K562 (cell line): ENCODE measurements at regions not wholly inside any gene's neighbourhood (a gene's known extent, or its start where the extent isn't known, plus 50 kb on each side); places are given as distances from the start of the nearest gene placed in this dataset.

ENCODE experiments used
- ATAC-seq: fragments of 200-7000 bp; cut with Tn5 transposase; 3 replicates; pipeline ENCODE4 v1.9.1; 2020; ENCODE audit warnings: moderate library complexity
- BruUV-seq: library from RNA; stranded (reverse); fragments of 400-500 nt; replicated peaks from 2 replicates; lab custom pipeline; 2021; lab: Mats Ljungman, UMichigan
- CTCF ChIA-PET: fragments of 300-600 bp; formaldehyde crosslinking; extraction: SDS; loops from one replicate; lab custom pipeline; 2021; ENCODE audit warnings: low intra/inter-chr PET ratio; lab: Yijun Ruan, JAX
- POLR2A ChIA-PET: fragments of 300-600, 350-650 bp; sonication (Branson Sonifier 250); formaldehyde crosslinking; extraction: SDS; loops from one replicate; lab custom pipeline; 2021; ENCODE audit warnings: antibody characterized with exemption, inconsistent platforms; lab: Yijun Ruan, JAX
- DNase-seq, 4 experiments: peaks; one replicate each; pipeline versions ENCODE4 v3.0.0 to v3.0.0-alpha.2; 2011 to 2018; ENCODE audit warnings: low spot score in 3 of 4, mixed read lengths in 3 of 4; ENCODE audit errors: extremely low read depth in 1 of 4
- FAIRE-seq: peaks from 2 replicates; lab custom pipeline; 2011; peaks lifted over from hg19 to GRCh38; lab: Jason Lieb, UNC
- H2AFZ ChIP-seq: 2 replicates; pipeline ENCODE4 v1.6.0; 2011; ENCODE audit warnings: low read depth, low read length, control low read depth, inconsistent platforms
- H3K27ac ChIP-seq: fragments of 200-600 bp; 3 replicates; pipeline ENCODE4 v1.8.0; 2011; ENCODE audit warnings: low read depth, mild to moderate bottlenecking, control low read depth, inconsistent platforms, low read length, moderate library complexity, mixed read lengths; ENCODE audit errors: extremely low read depth
- H3K27me3 ChIP-seq, 2 experiments: fragments of 300-600 bp in 1 of 2; 2 replicates in 1 of 2; 3 replicates in 1 of 2; pipeline versions ENCODE4 v1.6.0 to v1.8.0; 2011; ENCODE audit warnings: inconsistent platforms in 2 of 2, low read length in 2 of 2, mild to moderate bottlenecking in 1 of 2, mixed read lengths in 1 of 2, moderate library complexity in 1 of 2; ENCODE audit not compliant: control insufficient read depth in 2 of 2, insufficient read depth in 2 of 2
- H3K36me3 ChIP-seq: fragments of 300-600 bp; 3 replicates; pipeline ENCODE4 v1.8.0; 2011; ENCODE audit warnings: mild to moderate bottlenecking, low read length, inconsistent platforms; ENCODE audit not compliant: control insufficient read depth, insufficient read depth
- H3K4me1 ChIP-seq, 2 experiments: fragments of 200-600 bp in 1 of 2; replicated peaks in 1 of 2; 2 replicates in 1 of 2; 3 replicates in 1 of 2; pipeline versions ENCODE4 v1.5.1 to v1.8.0; 2011; ENCODE audit warnings: inconsistent platforms in 2 of 2, low read length in 2 of 2, mild to moderate bottlenecking in 1 of 2, mixed read lengths in 1 of 2, moderate library complexity in 1 of 2; ENCODE audit not compliant: control insufficient read depth in 2 of 2, insufficient read depth in 2 of 2
- H3K4me2 ChIP-seq: 2 replicates; pipeline ENCODE4 v1.6.1; 2011; ENCODE audit warnings: low read length, control low read depth, inconsistent platforms, mixed read lengths; ENCODE audit not compliant: insufficient read depth
- H3K4me3 ChIP-seq: fragments of 200-600 bp; sonication (generic), shearing (Covaris generic); 2 replicates; pipeline ENCODE4 v1.5.1; 2016; ENCODE audit warnings: control low read depth, inconsistent platforms
- H3K79me2 ChIP-seq: fragments of 200-600 bp; 3 replicates; pipeline ENCODE4 v1.8.0; 2011; ENCODE audit warnings: low read length, inconsistent platforms; ENCODE audit not compliant: control insufficient read depth, insufficient read depth
- H3K9ac ChIP-seq, 2 experiments: 2 replicates each; pipeline versions ENCODE4 v1.6.0 to v1.6.1; 2011; ENCODE audit warnings: low read depth in 2 of 2, low read length in 2 of 2, control low read depth in 1 of 2, inconsistent platforms in 1 of 2, mild to moderate bottlenecking in 1 of 2, mixed read lengths in 1 of 2; ENCODE audit not compliant: insufficient read depth in 1 of 2
- H3K9me1 ChIP-seq: one replicate; pipeline ENCODE4 v1.6.0; 2011; ENCODE audit warnings: inconsistent platforms, mild to moderate bottlenecking, low read length, moderate library complexity; ENCODE audit not compliant: control insufficient read depth, insufficient read depth
- H3K9me3 ChIP-seq: replicated peaks from 2 replicates; pipeline ENCODE4 v1.5.1; 2011; ENCODE audit warnings: low read depth, low read length, inconsistent platforms; ENCODE audit not compliant: control insufficient read depth, insufficient read depth
- H4K20me1 ChIP-seq: replicated peaks from 2 replicates; pipeline ENCODE4 v1.6.1; 2011; ENCODE audit warnings: low read length, inconsistent platforms, mixed read lengths; ENCODE audit not compliant: control insufficient read depth, insufficient read depth
- CBX8 ChIP-seq: fragments of 200-600 bp; sonication (generic); IDR thresholded peaks from 2 replicates; pipeline ENCODE4 v1.6.1; 2012; ENCODE audit warnings: borderline replicate concordance, mixed run types, low read depth, mild to moderate bottlenecking, moderate library complexity, mixed read lengths, low read length, control low read depth, inconsistent platforms; ENCODE audit not compliant: poor library complexity, severe bottlenecking; ENCODE audit errors: extremely low read depth
- GTF3C2 ChIP-seq: IDR thresholded peaks from 3 replicates; pipeline ENCODE4 v1.6.1; 2011; ENCODE audit warnings: borderline replicate concordance, mild to moderate bottlenecking, moderate library complexity; ENCODE audit not compliant: insufficient read length; ENCODE audit errors: extremely low read depth
- MTF1 ChIP-seq: fragments of 250-450 bp; sonication (Bioruptor Pico); IDR thresholded peaks from 2 replicates; pipeline ENCODE4 v1.9.0; 2021; ENCODE audit warnings: moderate library complexity, mild to moderate bottlenecking, inconsistent platforms, borderline replicate concordance
- NR2F6 ChIP-seq: fragments of 450-650 bp; formaldehyde crosslinking; IDR thresholded peaks from 2 replicates; pipeline ENCODE4 v1.4.0; 2020; ENCODE audit warnings: mild to moderate bottlenecking
- PHF21A ChIP-seq: fragments of 450-650 bp; IDR thresholded peaks from 2 replicates; pipeline ENCODE4 v1.6.1; 2017; ENCODE audit warnings: low read depth, borderline replicate concordance
- POLR2H ChIP-seq: IDR thresholded peaks from 2 replicates; pipeline ENCODE4 v1.6.1; 2016; ENCODE audit warnings: missing genetic modification characterization, low read depth, mild to moderate bottlenecking, control low read depth, missing compliant biosample characterization, moderate library complexity
- POU5F1 ChIP-seq: fragments of 150-350 bp; IDR thresholded peaks from 2 replicates; pipeline ENCODE4 v1.6.1; 2014; ENCODE audit warnings: borderline replicate concordance, low read length, low read depth, mild to moderate bottlenecking; ENCODE audit not compliant: partially characterized antibody
- PTRF ChIP-seq: fragments of 450-650 bp; IDR thresholded peaks from 2 replicates; pipeline ENCODE4 v1.6.1; 2016; ENCODE audit warnings: mild to moderate bottlenecking, missing genetic modification characterization, missing compliant biosample characterization
- ZNF217 ChIP-seq: sonication (generic); formaldehyde crosslinking; IDR thresholded peaks from 2 replicates; pipeline ENCODE4 v1.8.0; 2022; ENCODE audit warnings: mild to moderate bottlenecking, missing genetic modification reagents
- ZNF274 ChIP-seq: IDR thresholded peaks from 2 replicates; pipeline ENCODE4 v1.6.1; 2011; ENCODE audit warnings: low read depth, mild to moderate bottlenecking, low read length, moderate library complexity, borderline replicate concordance
- ZNF311 ChIP-seq: fragments of 250-450 bp; sonication (Bioruptor Pico); IDR thresholded peaks from 2 replicates; pipeline ENCODE4 v1.4.0; 2020; ENCODE audit warnings: mild to moderate bottlenecking, moderate library complexity
- ZNF699 ChIP-seq: fragments of 250-450 bp; sonication (Bioruptor Pico); IDR thresholded peaks from 2 replicates; pipeline ENCODE4 v1.8.0; 2021; ENCODE audit warnings: mild to moderate bottlenecking, moderate library complexity; ENCODE audit not compliant: insufficient replicate concordance
- ZNF77 ChIP-seq: fragments of 250-450 bp; sonication (Bioruptor Pico); IDR thresholded peaks from 2 replicates; pipeline ENCODE4 v1.5.0; 2020
- ZNF79 ChIP-seq: fragments of 250-450 bp; sonication (Bioruptor Pico); IDR thresholded peaks from 2 replicates; pipeline ENCODE4 v1.4.0; 2020; ENCODE audit warnings: low read depth, mild to moderate bottlenecking, moderate library complexity
- WGBS: fragments of 100-300 bp; shearing (Covaris generic); methylation state at CpG from one replicate; pipeline ENCODE4 v1.1.6; 2016; ENCODE audit warnings: low coverage, mixed read lengths; ENCODE audit not compliant: insufficient coverage; ENCODE audit errors: missing lambda C conversion rate; 5-methylcytosine and 5-hydroxymethylcytosine counted together
- in situ Hi-C: fragments of 300-500 bp; cut with MboI; formaldehyde crosslinking; loops from 4 replicates; pipeline ENCODE4 v1.15.0; 2018; ENCODE audit warnings: inconsistent platforms, mixed read lengths
- intact Hi-C: fragments of 100-400 bp; cut with micrococcal nuclease; formaldehyde crosslinking; loops from 2 replicates; pipeline ENCODE4 v1.14.2; 2022
- TF ChIP-seq, protein P1 (sequence below): IDR thresholded peaks from 2 replicates; pipeline ENCODE4 v1.6.1; 2011; ENCODE audit not compliant: insufficient read length; ENCODE audit errors: extremely low read depth
- TF ChIP-seq, protein P2 (sequence below): sonication (generic); formaldehyde crosslinking; IDR thresholded peaks from 2 replicates; pipeline ENCODE4 v1.8.0; 2022; ENCODE audit warnings: missing genetic modification reagents, mild to moderate bottlenecking, moderate library complexity, borderline replicate concordance

GRCh38 chr1:113252166-113252565 lies 138.1 kb upstream of the MAGI3 start (continued):
- TF ChIP-seq ZNF79 (CRISPR knock-in tag), result no peak
- TF ChIP-seq ZNF274, result no peak
- TF ChIP-seq ZNF217 (CRISPR knock-in tag), result no peak
- TF ChIP-seq PHF21A, result no peak

DNA sequence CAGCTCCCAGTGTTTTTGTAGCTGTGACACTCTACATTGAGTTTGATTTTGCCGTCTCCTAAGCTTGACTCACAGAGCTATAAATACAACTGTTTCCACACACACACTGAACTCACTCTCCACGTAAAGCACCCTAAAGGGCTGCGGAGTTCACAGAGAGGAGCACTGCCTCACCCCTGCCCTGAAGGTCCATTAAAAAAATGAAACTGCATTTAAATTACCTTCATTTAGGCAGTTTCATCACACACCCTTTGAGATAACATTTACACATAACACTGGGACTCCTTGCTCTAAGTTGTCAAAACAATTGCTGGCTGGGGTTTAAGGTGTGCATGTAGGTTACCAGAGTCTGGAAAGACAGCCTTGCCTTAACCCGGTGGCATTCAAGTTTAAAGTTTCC lies 137.1 kb upstream of the MAGI3 start:
- no peak for DNase-seq
- CTCF ChIA-PET, result no interaction called here
- H3K4me3 ChIP-seq, result no peak overlapping the region
- 38% methylated on average over 4 of the region's 4 CpGs for WGBS
- no peaks in the 10 kb centered on the region for H3K9me1 ChIP-seq
- FAIRE-seq, result no peak
- H3K9ac ChIP-seq, result no peak overlapping the region
- H4K20me1 ChIP-seq, result no peaks in the 10 kb centered on the region
- POLR2A ChIA-PET, result interaction anchor here (0.6 to 1.0 kb wide), 2 partner anchors 29 to 39 kb away, joined by 3 to 4 read pairs; no protein-coding TSS in a partner anchor
- no peak overlapping the region for H3K27ac ChIP-seq
- no peak overlapping the region for H3K4me2 ChIP-seq
- peaks cover 0 to 2% of the 10 kb centered on the region in 2 experiments; a peak in 2 of 5 replicates for H3K4me1 ChIP-seq
- H3K9me3 ChIP-seq, result no peaks in the 10 kb centered on the region
- no peaks in the 10 kb centered on the region for H3K79me2 ChIP-seq
- intact Hi-C loops, result no loop called here
- ATAC-seq, result no peak
- BruUV-seq, result no TSS peak
- H3K27me3 ChIP-seq, result peaks cover 3 to 15% of the 10 kb centered on the region in 2 experiments; a peak in 2 of 5 replicates
- H2AFZ ChIP-seq, result no peak overlapping the region
- H3K36me3 ChIP-seq, result no peaks in the 10 kb centered on the region
- in situ Hi-C loops, result no loop called here
- TF ChIP-seq NR2F6 (CRISPR knock-in tag), result no peak
- no peak for TF ChIP-seq POU5F1
- no peak for TF ChIP-seq CBX8
- no peak for TF ChIP-seq ZNF699
- no peak for TF ChIP-seq ZNF77
- TF ChIP-seq ZNF311 (CRISPR knock-in tag), result no peak
- TF ChIP-seq, protein P1, sequence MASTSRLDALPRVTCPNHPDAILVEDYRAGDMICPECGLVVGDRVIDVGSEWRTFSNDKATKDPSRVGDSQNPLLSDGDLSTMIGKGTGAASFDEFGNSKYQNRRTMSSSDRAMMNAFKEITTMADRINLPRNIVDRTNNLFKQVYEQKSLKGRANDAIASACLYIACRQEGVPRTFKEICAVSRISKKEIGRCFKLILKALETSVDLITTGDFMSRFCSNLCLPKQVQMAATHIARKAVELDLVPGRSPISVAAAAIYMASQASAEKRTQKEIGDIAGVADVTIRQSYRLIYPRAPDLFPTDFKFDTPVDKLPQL, result no peak
- TF ChIP-seq PTRF (tag), result no peak
- TF ChIP-seq, protein P2, sequence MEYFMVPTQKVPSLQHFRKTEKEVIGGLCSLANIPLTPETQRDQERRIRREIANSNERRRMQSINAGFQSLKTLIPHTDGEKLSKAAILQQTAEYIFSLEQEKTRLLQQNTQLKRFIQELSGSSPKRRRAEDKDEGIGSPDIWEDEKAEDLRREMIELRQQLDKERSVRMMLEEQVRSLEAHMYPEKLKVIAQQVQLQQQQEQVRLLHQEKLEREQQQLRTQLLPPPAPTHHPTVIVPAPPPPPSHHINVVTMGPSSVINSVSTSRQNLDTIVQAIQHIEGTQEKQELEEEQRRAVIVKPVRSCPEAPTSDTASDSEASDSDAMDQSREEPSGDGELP (CRISPR knock-in tag), result no peak
- no peak for TF ChIP-seq MTF1 (CRISPR knock-in tag)
- no peak for TF ChIP-seq POLR2H (tag)
- no peak for TF ChIP-seq GTF3C2
